SK-N-MC (cell line): ENCODE measurements at regions not wholly inside any gene's neighbourhood (a gene's known extent, or its start where the extent isn't known, plus 50 kb on each side); places are given as distances from the start of the nearest gene placed in this dataset.

Source experiments
- DNase-seq: peaks from one replicate; pipeline ENCODE4 v3.0.0-alpha.2; 2011; ENCODE audit warnings: low read depth, low spot score
- H3K27ac ChIP-seq: fragments of 200-600 bp; sonication (generic); 2 replicates; pipeline ENCODE4 v1.5.1; 2016; ENCODE audit warnings: mixed run types
- H3K36me3 ChIP-seq: fragments of 200-600 bp; sonication (generic); 2 replicates; pipeline ENCODE4 v1.6.1; 2017; ENCODE audit warnings: antibody characterized with exemption, low read length, mixed read lengths; ENCODE audit not compliant: insufficient read depth
- H3K4me3 ChIP-seq: fragments of 200-600 bp; sonication (generic); 2 replicates; pipeline ENCODE4 v1.5.1; 2016
- H3K9ac ChIP-seq: fragments of 200-600 bp; sonication (generic); 2 replicates; pipeline ENCODE4 v1.8.0; 2017; ENCODE audit warnings: mixed run types, mixed read lengths; ENCODE audit not compliant: insufficient read length
- H3K9me3 ChIP-seq: fragments of 200-600 bp; sonication (generic); 2 replicates; pipeline ENCODE4 v1.6.1; 2017; ENCODE audit warnings: low read depth, mild to moderate bottlenecking, antibody characterized with exemption, low read length, moderate library complexity, mixed read lengths
- EZH2 ChIP-seq: fragments of 200-600 bp; sonication (generic); IDR thresholded peaks from one replicate; pipeline ENCODE4 v1.6.1; 2017; ENCODE audit warnings: antibody characterized with exemption
- FOXP2 ChIP-seq: optimal IDR thresholded peaks from 2 replicates; pipeline ENCODE3; 2011; ENCODE audit warnings: mild to moderate bottlenecking, moderate library complexity; ENCODE audit not compliant: insufficient read depth; ENCODE audit errors: extremely low read length, control extremely low read depth
- POLR2AphosphoS5 ChIP-seq: IDR thresholded peaks from 2 replicates; pipeline ENCODE4 v1.6.1; 2012; ENCODE audit warnings: mild to moderate bottlenecking, low read depth, low read length, borderline replicate concordance

DNA sequence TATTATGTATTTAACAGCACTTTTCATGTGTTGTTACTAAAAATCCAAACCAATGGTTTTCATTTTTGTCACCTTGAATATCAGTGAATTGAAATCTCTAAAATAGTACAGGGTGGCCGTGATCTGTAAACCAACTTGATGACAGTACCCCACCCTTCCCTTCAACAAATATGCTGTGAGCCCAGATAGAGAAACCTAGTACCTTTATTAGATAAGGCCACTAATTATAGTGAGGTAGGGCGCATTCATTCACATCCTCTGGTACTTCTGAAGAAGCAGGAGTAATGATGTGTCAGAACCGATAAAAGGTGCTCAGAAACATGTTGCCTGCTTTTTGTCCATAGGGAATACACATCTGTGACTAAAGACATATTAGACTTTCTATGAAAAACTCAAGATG is 409.5 kb downstream of the GJA1 start:
- Histone ChIP-seq H3K36me3 (no peaks in the 10 kb centered on the region), H3K27ac (no peak overlapping the region), H3K4me3 (no peak overlapping the region), H3K9ac (no peak overlapping the region), H3K9me3 (no peaks in the 10 kb centered on the region)
- TF ChIP-seq FOXP2 (no peak), EZH2 (no peak)
- DNase-seq: no peak

DNA sequence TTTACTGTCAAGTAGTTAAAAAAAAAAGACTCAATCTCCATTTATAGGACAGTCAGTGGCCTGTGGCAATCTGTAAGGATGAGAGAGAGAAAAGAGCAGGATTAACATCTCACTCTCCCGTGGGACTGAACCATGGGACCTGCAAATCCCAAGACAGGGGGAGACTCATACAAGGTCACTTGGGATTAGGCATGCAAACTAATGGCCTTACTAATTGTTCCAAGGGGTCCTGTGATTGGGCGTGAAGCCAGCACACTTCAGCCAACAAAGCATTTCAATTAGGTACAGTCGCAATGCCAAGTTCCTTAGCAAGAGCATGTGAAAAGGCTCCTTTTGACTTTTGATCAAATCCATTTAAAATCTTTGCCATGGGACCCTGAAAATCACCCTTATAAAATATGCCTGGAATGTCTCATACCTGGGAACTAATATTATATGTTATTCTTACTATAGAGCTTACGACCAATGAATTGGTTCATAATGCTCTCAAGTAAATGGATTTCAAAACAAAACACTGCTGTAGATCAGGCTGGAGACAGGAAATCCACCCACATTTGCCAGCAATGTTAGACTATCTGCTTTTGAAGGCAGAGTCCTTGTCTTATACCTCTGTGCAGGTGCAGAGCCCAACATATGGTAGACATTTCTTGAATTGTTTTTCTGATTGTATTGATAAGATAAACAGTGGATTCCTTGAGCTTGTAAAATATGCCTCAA is 412.5 kb downstream of the GJA1 start:
- no peak overlapping the region for H3K27ac ChIP-seq
- H3K4me3 ChIP-seq: no peak overlapping the region
- no peak for DNase-seq
- no peak for TF ChIP-seq FOXP2
- TF ChIP-seq POLR2AphosphoS5: no peak
- TF ChIP-seq EZH2: no peak
- no peaks in the 10 kb centered on the region for H3K9me3 ChIP-seq
- H3K9ac ChIP-seq: no peak overlapping the region
- H3K36me3 ChIP-seq: no peaks in the 10 kb centered on the region

DNA sequence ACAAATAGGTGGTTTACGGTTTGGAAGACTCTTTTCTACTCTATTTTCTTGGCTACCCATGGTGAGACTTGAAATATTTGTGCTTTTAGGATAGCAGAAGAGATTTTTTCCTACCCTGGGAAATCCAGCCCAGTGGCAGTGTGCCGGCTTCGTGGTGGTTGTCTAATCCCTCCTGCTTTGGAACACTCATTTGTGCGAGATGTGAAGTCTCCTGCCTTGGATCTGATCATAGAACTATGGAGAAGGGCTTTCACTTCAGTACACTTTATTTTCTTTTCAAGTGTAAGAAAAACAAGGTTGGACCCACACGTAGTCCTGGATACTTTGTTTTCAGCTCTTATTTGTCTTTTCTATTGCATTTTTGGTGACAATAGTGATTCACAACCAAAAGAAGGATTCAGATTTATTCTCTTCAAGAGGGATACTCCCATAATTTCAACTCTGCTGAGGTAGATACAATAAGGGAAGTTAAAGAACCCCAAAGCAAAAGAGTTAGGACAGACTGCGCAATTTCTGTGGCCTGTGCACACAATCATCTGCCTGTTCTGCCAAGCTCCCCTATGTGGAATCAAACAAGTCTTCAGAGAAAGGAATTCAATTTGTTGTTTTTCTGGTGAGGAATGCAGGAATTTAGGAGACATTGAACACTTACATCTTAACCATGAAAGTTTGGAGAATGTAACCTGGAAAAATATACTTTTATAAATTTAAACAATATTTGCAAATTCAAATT is 413.2 kb downstream of the GJA1 start:
- Histone ChIP-seq H3K9ac (no peak overlapping the region), H3K4me3 (no peak overlapping the region), H3K9me3 (no peaks in the 10 kb centered on the region), H3K27ac (no peak overlapping the region), H3K36me3 (no peaks in the 10 kb centered on the region)
- no peak for DNase-seq
- TF ChIP-seq EZH2 (no peak), FOXP2 (no peak), POLR2AphosphoS5 (no peak)

DNA sequence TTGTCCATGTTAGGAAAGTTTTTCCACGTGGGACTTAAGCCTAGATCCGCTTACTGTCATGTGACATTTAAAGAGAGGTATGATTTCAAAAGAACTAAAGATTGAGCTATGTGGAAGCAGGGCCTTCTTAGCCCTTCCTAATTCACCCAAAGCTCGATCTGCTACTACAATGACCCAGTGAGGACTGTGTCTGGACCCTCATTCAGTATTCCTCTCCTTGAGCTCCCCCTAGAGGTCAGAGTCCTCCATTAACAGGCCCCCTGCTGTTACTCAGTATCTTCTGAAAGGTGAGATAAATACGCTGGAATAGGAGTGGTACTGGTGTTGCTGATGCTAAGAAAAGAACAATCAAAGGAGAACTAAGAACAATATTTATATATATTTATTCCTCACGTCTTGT is 414.0 kb downstream of the GJA1 start:
- TF ChIP-seq EZH2: no peak
- no peak for TF ChIP-seq POLR2AphosphoS5
- no peak for TF ChIP-seq FOXP2
- Histone ChIP-seq H3K9ac (no peak overlapping the region), H3K36me3 (no peaks in the 10 kb centered on the region), H3K9me3 (no peaks in the 10 kb centered on the region), H3K27ac (no peak overlapping the region), H3K4me3 (no peak overlapping the region)
- DNase-seq: no peak

DNA sequence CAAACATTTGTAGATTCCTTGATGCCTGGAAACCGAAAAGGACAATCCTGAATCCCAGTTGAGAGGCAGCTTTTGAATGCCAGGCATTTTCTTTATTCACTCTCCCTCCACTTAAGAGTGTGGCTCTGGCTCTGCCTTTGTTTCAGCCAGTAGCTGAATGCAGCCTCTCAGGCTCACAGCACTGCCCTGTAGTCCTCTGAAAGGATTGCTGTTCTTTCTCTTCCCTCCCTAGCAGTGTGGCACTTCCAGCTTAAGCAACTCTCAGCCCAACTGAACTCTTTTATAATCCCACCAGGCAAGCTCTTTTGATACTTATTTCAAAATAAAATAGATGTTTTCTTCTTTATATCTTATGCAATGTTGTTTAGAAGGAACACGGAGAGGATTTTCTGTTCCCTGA is 415.6 kb downstream of the GJA1 start:
- DNase-seq: no peak
- Histone ChIP-seq H3K4me3 (no peak overlapping the region), H3K36me3 (no peaks in the 10 kb centered on the region), H3K9me3 (no peaks in the 10 kb centered on the region), H3K9ac (peak overlapping the region; percentile 41), H3K27ac (peak overlapping the region; percentile 65; the same call in 1 of the 2 replicates)
- TF ChIP-seq EZH2: no peak
- no peak for TF ChIP-seq FOXP2
- TF ChIP-seq POLR2AphosphoS5: no peak

DNA sequence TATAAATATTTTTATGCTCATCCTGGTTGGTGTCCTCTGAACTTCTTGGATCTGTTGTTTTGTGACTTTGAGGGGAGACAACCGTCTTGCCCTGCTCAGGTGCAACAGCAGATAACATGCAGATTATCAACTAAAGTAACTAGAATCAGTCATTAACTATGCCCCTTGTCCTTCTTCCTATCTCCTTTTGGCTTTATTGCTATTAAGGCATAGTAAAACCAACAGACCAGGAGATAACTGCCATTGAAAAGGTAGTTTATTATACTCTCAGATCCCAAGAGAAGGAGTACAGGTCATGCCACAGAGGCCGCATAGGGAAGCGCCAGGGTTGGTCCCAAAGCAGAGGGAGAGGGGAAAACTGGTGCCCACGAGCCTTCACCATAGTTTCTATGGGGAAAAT is 418.2 kb downstream of the GJA1 start:
- TF ChIP-seq POLR2AphosphoS5 (no peak), FOXP2 (no peak), EZH2 (no peak)
- Histone ChIP-seq H3K27ac (no peak overlapping the region), H3K4me3 (no peak overlapping the region), H3K9me3 (no peaks in the 10 kb centered on the region), H3K36me3 (no peaks in the 10 kb centered on the region), H3K9ac (no peak overlapping the region)
- DNase-seq: no peak

DNA sequence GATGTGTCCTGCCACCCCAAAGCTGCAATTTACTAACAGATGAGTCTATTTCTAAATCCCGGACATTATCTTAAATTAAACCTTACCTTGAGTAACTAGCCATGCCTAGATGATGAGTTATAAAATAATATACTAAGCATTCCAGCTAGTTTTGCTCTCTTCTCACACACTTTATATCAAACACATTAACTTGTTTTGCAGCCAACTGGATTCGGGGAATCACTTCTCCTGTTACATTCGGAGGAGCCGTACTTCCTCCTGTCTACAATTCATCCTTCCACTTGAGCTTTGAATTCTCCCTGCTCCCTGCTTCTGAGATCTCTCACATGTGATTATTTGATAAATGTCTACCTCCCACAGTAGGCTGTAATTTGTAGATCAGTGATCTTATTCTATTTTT is 420.1 kb downstream of the GJA1 start:
- H3K36me3 ChIP-seq: no peaks in the 10 kb centered on the region
- DNase-seq: no peak
- H3K4me3 ChIP-seq: no peak overlapping the region
- no peak overlapping the region for H3K9ac ChIP-seq
- H3K27ac ChIP-seq: no peak overlapping the region
- no peaks in the 10 kb centered on the region for H3K9me3 ChIP-seq
- TF ChIP-seq POLR2AphosphoS5: no peak
- TF ChIP-seq EZH2: no peak
- no peak for TF ChIP-seq FOXP2

DNA sequence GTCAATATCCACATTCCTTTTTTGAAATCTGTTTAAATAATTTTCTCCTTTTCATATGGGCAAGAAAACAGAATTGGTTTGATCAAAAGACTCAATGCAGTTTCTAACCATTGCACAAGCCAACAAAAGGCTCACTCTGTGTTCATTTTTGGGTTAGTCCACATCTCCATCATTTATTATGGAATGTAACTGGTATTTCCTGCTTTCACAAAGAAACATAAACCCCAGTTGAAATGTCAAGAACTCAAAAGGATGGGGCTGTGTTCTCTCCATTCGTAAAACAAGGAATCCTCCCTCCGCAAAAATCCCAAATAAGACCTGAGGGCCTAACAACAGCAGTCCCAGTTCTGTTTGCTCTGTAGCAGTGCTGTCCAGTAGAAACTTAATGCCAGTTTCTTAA is 420.9 kb downstream of the GJA1 start:
- Histone ChIP-seq H3K4me3 (no peak overlapping the region), H3K36me3 (no peaks in the 10 kb centered on the region), H3K9me3 (no peaks in the 10 kb centered on the region), H3K27ac (0 out of 2 replicates have a peak overlapping the region, but pooled peaks have one; percentile 1), H3K9ac (no peak overlapping the region)
- no peak for DNase-seq
- no peak for TF ChIP-seq EZH2
- no peak for TF ChIP-seq POLR2AphosphoS5
